ENCODE measurements at regions not wholly inside any gene's neighbourhood (a gene's known extent, or its start where the extent isn't known, plus 50 kb on each side); places are given as distances from the start of the nearest gene placed in this dataset.

DNA sequence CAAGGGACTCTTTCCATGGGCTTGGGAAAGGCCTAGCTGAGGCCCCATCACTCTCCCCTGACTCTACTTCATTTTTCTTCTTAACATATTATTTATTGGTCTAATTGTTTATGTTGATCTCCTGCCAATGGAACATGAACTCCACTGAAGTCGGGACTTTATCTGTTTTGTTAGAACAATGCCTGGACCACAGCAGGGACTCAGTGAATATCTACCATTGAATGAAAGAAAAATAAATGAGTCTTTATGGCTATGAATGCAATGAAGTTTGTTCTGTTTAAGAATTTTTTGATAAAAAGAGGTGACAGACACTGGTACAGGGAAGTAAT lies 112.3 kb downstream of the ADAMTS15 start:
- Histone ChIP-seq H3K9me3 (ENCODE audit: control extremely low read depth in 1 of 3, control insufficient read depth in 2 of 3, insufficient read depth in 1 of 3, low read length in 2 of 3) (peaks cover 0 to 2% (median 0%) of the 10 kb centered on the region in 3 donors), H3K36me3 (replicated peaks in 1 of 2; ENCODE audit: control extremely low read depth in 1 of 2, control insufficient read depth in 1 of 2, extremely low read depth in 1 of 2, insufficient read depth in 2 of 2, low read length in 1 of 2) (no peaks in the 10 kb centered on the region), H2AFZ (ENCODE audit: insufficient read depth, low read depth, low read length, poor library complexity, severe bottlenecking) (no peak overlapping the region), H3K4me3 (ENCODE audit: control extremely low read depth in 1 of 5, extremely low read depth in 1 of 5, insufficient read depth in 1 of 5, low read depth in 2 of 5, low read length in 4 of 5) (no peak overlapping the region), H3K79me2 (ENCODE audit: control insufficient read depth, insufficient read depth, low read length) (no peaks in the 10 kb centered on the region), H3K27me3 (replicated peaks in 1 of 4; ENCODE audit: control extremely low read depth in 1 of 4, control insufficient read depth in 3 of 4, insufficient read depth in 4 of 4, low read length in 3 of 4) (no peaks in the 10 kb centered on the region), H3K27ac (ENCODE audit: low read length in 2 of 2) (no peak overlapping the region), H3K4me1 (ENCODE audit: control insufficient read depth in 2 of 2, insufficient read depth in 2 of 2, low read length in 2 of 2) (no peaks in the 10 kb centered on the region), H3K9ac (ENCODE audit: low read length) (no peak overlapping the region), H3K4me2 (replicated peaks; ENCODE audit: low read depth, low read length, poor library complexity, severe bottlenecking) (no peak overlapping the region), H4K20me1 (ENCODE audit: control insufficient read depth, insufficient read depth, low read length, poor library complexity, severe bottlenecking) (no peaks in the 10 kb centered on the region)
- WGBS (ENCODE audit: insufficient coverage), result 83% methylated on average over 1 of the region's 1 CpG
- Mint-ChIP-seq H3K4me3 (no peak overlapping the region), H3K27me3 (no peaks in the 10 kb centered on the region), H3K4me1 (no peaks in the 10 kb centered on the region), H3K27ac (no peak overlapping the region), H3K9me3 (ENCODE audit: insufficient read depth) (no peaks in the 10 kb centered on the region)
- ATAC-seq (ENCODE audit: low read depth), result no peak
- ChIA-PET CTCF (no interaction called here), POLR2A (no interaction called here)
- no peak for TF ChIP-seq EZH2 (IDR thresholded peaks at IDR 0.05; ENCODE audit: borderline replicate concordance, insufficient read depth, low read depth, low read length, poor library complexity, severe bottlenecking)
- TF ChIP-seq, protein P1, sequence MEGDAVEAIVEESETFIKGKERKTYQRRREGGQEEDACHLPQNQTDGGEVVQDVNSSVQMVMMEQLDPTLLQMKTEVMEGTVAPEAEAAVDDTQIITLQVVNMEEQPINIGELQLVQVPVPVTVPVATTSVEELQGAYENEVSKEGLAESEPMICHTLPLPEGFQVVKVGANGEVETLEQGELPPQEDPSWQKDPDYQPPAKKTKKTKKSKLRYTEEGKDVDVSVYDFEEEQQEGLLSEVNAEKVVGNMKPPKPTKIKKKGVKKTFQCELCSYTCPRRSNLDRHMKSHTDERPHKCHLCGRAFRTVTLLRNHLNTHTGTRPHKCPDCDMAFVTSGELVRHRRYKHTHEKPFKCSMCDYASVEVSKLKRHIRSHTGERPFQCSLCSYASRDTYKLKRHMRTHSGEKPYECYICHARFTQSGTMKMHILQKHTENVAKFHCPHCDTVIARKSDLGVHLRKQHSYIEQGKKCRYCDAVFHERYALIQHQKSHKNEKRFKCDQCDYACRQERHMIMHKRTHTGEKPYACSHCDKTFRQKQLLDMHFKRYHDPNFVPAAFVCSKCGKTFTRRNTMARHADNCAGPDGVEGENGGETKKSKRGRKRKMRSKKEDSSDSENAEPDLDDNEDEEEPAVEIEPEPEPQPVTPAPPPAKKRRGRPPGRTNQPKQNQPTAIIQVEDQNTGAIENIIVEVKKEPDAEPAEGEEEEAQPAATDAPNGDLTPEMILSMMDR (IDR thresholded peaks at IDR 0.05), result no peak
- intact Hi-C loops (cut with micrococcal nuclease), result no loop called here
- DNase-seq, result no peak

DNA sequence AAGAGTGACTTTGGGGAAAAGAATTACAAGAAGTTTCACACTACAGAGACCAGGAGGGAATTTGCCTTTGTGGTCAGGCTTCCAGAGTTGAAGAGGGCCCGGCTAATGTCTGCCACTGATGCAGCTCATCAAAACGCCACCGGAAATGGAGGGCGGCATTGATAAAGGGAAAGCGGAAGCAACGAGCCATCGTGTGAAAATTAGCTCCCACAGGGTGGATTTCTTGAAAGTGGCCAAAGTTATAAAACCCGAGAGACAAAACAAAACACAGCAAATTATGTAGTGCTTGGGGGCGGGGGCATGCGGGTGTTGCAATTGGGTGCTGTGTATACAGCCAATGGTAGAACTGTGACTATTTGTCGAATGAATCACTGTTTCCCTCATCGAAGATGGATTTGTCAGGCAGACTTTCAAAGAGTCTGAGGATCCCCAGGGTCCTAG lies 113.0 kb downstream of the ADAMTS15 start:
- Histone ChIP-seq H4K20me1 (ENCODE audit: control insufficient read depth, insufficient read depth, low read length, poor library complexity, severe bottlenecking) (no peaks in the 10 kb centered on the region), H3K4me3 (ENCODE audit: control extremely low read depth in 1 of 5, extremely low read depth in 1 of 5, insufficient read depth in 1 of 5, low read depth in 2 of 5, low read length in 4 of 5) (no peak overlapping the region), H3K4me2 (replicated peaks; ENCODE audit: low read depth, low read length, poor library complexity, severe bottlenecking) (no peak overlapping the region), H3K9ac (ENCODE audit: low read length) (no peak overlapping the region), H3K79me2 (ENCODE audit: control insufficient read depth, insufficient read depth, low read length) (no peaks in the 10 kb centered on the region), H3K4me1 (ENCODE audit: control insufficient read depth in 2 of 2, insufficient read depth in 2 of 2, low read length in 2 of 2) (no peaks in the 10 kb centered on the region), H3K27ac (ENCODE audit: low read length in 2 of 2) (no peak overlapping the region), H2AFZ (ENCODE audit: insufficient read depth, low read depth, low read length, poor library complexity, severe bottlenecking) (no peak overlapping the region), H3K9me3 (ENCODE audit: control extremely low read depth in 1 of 3, control insufficient read depth in 2 of 3, insufficient read depth in 1 of 3, low read length in 2 of 3) (peaks cover 0 to 2% (median 0%) of the 10 kb centered on the region in 3 donors), H3K36me3 (replicated peaks in 1 of 2; ENCODE audit: control extremely low read depth in 1 of 2, control insufficient read depth in 1 of 2, extremely low read depth in 1 of 2, insufficient read depth in 2 of 2, low read length in 1 of 2) (no peaks in the 10 kb centered on the region), H3K27me3 (replicated peaks in 1 of 4; ENCODE audit: control extremely low read depth in 1 of 4, control insufficient read depth in 3 of 4, insufficient read depth in 4 of 4, low read length in 3 of 4) (no peaks in the 10 kb centered on the region)
- H3K4me3 Mint-ChIP-seq, result no peak overlapping the region
- 86% methylated on average over 12 of the region's 12 CpGs for WGBS (ENCODE audit: insufficient coverage)
- DNase-seq (no peak), ATAC-seq (ENCODE audit: low read depth) (no peak)
- no peak for TF ChIP-seq EZH2 (IDR thresholded peaks at IDR 0.05; ENCODE audit: borderline replicate concordance, insufficient read depth, low read depth, low read length, poor library complexity, severe bottlenecking)
- TF ChIP-seq, protein P1 (IDR thresholded peaks at IDR 0.05), result no peak
- intact Hi-C loops (cut with micrococcal nuclease), result no loop called here
- POLR2A ChIA-PET, result no interaction called here
- H3K27ac Mint-ChIP-seq, result no peak overlapping the region
- CTCF ChIA-PET, result no interaction called here
- no peaks in the 10 kb centered on the region for H3K4me1 Mint-ChIP-seq
- no peaks in the 10 kb centered on the region for H3K27me3 Mint-ChIP-seq
- H3K9me3 Mint-ChIP-seq (ENCODE audit: insufficient read depth), result no peaks in the 10 kb centered on the region

Measured in B cell (primary cell).